Cardiac septum (tissue), 1 donor: ENCODE measurements at regions not wholly inside any gene's neighbourhood (a gene's known extent, or its start where the extent isn't known, plus 50 kb on each side); places are given as distances from the start of the nearest gene placed in this dataset.

ENCODE experiments used
- DNase-seq: peaks from one replicate; pipeline ENCODE4 v3.0.0-alpha.2; 2020; ENCODE audit warnings: low spot score
- intact Hi-C: fragments of 100-400 bp; cut with DNase I; formaldehyde crosslinking; loops from one replicate; pipeline ENCODE4 v1.14.0; 2022
- donor health status: DM: no; HTN: no; CAD: no.

GRCh38 chr2:44109166-44109565, 59.5 kb upstream of the PPM1B start:
- intact Hi-C loops, result no loop called here
- DNase-seq, result no peak

- intact Hi-C loops, result no loop called here
- DNase-seq, result no peak
Observed at GRCh38 chr2:44110444-44110843, 58.2 kb upstream of the PPM1B start.

- no peak for DNase-seq
- intact Hi-C loops, result no loop called here
Observed at GRCh38 chr2:44112096-44112495, 56.6 kb upstream of the PPM1B start.

GRCh38 chr2:44116319-44116718, 52.4 kb upstream of the PPM1B start:
- intact Hi-C loops, result no loop called here
- DNase-seq, result no peak

GRCh38 chr2:44118257-44118656, 50.4 kb upstream of the PPM1B start:
- intact Hi-C loops, result no loop called here
- DNase-seq, result no peak
